ENCODE measurements at regions not wholly inside any gene's neighbourhood (a gene's known extent, or its start where the extent isn't known, plus 50 kb on each side); places are given as distances from the start of the nearest gene placed in this dataset.
"Not testable (repeated sequence)": the region's sequence is repeated elsewhere in the genome, so short reads cannot be mapped to it uniquely, and the experiment has no call there.

DNA sequence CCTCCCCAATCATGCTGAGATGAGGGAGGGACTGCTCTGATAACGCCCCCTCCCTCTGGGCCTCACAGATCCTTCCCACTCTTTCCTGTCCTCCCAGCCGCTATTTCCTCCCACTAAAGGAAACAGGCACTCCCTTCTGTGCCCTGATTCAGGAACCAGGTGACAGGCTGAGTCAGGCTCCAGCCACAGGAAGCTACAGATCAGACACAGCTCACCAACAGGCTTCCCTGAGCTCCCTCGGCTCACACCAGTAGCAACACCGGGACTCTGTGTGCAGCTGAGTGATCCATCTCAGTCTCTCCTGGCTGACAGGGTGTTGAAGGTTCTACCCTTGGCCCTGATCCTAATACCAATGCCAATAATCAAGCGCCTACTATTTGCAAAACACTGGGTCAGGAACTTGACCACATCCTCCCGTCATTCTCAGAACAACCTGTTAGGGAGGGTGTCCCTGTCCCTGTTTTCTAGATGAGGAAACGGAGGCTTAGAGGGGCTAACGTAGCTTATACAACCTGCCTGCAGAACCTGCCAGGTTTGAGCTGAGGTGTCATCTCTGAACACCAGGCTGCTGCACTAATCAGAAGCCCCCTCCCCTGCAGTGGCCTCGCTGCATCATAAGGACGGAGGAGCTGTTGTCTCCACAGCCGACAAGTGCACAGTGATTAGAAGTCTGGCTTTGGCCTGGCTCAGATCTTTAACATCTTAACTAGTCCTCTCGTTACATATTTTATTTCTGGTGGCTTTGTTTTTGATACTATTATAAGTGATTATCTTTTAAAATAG is 126.3 kb downstream of the LRRC37A3 start:
- not testable (repeated sequence) for H3K4me1 ChIP-seq (ENCODE audit: control insufficient read depth, insufficient read depth, low read length, poor library complexity, severe bottlenecking); DNase-seq; H3K27me3 ChIP-seq (replicated peaks; ENCODE audit: control insufficient read depth, insufficient read depth, low read length, poor library complexity, severe bottlenecking); H3K4me3 ChIP-seq (ENCODE audit: insufficient read depth, low read depth, low read length, poor library complexity, severe bottlenecking); H3K9me3 ChIP-seq (ENCODE audit: control insufficient read depth, low read length); H3K36me3 ChIP-seq (ENCODE audit: control insufficient read depth, insufficient read depth, low read length); H3K27ac ChIP-seq (ENCODE audit: insufficient read depth, low read length, poor library complexity, severe bottlenecking)

- H3K27me3 ChIP-seq (replicated peaks; ENCODE audit: control insufficient read depth, insufficient read depth, low read length, poor library complexity, severe bottlenecking); H3K36me3 ChIP-seq (ENCODE audit: control insufficient read depth, insufficient read depth, low read length); H3K27ac ChIP-seq (ENCODE audit: insufficient read depth, low read length, poor library complexity, severe bottlenecking); H3K4me1 ChIP-seq (ENCODE audit: control insufficient read depth, insufficient read depth, low read length, poor library complexity, severe bottlenecking); H3K4me3 ChIP-seq (ENCODE audit: insufficient read depth, low read depth, low read length, poor library complexity, severe bottlenecking); DNase-seq; H3K9me3 ChIP-seq (ENCODE audit: control insufficient read depth, low read length): not testable (repeated sequence)
These were observed 127.0 kb downstream of the LRRC37A3 start for GRCh38 chr17:64792276-64792675.

DNA sequence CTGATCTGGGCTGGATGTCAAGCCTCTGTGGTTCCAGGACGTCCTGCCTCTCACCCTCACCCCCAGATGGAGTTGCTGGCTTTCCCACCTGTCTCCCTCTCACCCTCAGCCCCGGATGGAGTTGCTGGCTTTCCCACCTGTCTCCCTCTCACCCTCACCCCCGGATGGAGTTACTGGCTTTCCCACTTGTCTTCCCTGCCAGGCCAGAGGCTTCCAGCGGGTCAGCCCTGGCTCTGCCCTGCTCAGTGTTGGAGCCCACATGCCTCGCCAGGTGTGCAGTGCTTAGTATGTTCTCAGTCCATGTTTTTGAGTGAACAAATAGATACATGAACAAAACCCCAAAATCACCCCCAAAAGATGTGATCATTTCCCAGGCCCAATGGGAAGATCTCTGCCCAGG is 127.6 kb downstream of the LRRC37A3 start:
- H3K27ac ChIP-seq (ENCODE audit: insufficient read depth, low read length, poor library complexity, severe bottlenecking); H3K4me3 ChIP-seq (ENCODE audit: insufficient read depth, low read depth, low read length, poor library complexity, severe bottlenecking): not testable (repeated sequence)

DNA sequence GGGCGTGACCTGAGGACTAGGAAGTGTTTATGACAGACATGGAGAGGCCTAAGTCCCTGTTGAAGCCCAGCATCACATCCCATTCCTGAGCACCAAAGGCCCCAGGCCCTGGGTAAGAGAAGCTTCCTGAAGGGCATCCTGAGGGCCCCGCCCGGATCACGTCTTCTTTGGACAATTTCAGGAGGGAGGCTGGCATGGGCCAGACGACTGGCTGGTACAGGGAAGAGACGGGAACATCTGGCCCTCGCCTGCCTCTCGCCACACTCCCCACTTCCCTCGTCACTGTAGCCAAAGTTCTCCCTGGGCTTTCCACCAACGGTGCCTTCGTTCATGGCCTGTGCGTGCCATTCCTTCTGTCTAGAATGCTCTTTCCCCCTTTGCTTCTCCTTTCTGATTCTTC is 128.1 kb downstream of the LRRC37A3 start:
- H3K27ac ChIP-seq (ENCODE audit: insufficient read depth, low read length, poor library complexity, severe bottlenecking); H3K4me3 ChIP-seq (ENCODE audit: insufficient read depth, low read depth, low read length, poor library complexity, severe bottlenecking); H3K36me3 ChIP-seq (ENCODE audit: control insufficient read depth, insufficient read depth, low read length); DNase-seq; H3K9me3 ChIP-seq (ENCODE audit: control insufficient read depth, low read length); H3K27me3 ChIP-seq (replicated peaks; ENCODE audit: control insufficient read depth, insufficient read depth, low read length, poor library complexity, severe bottlenecking); H3K4me1 ChIP-seq (ENCODE audit: control insufficient read depth, insufficient read depth, low read length, poor library complexity, severe bottlenecking): not testable (repeated sequence)

More for the DNA sequence above, 127.6 kb downstream of the LRRC37A3 start:
- H3K9me3 ChIP-seq (ENCODE audit: control insufficient read depth, low read length); H3K4me1 ChIP-seq (ENCODE audit: control insufficient read depth, insufficient read depth, low read length, poor library complexity, severe bottlenecking); H3K27me3 ChIP-seq (replicated peaks; ENCODE audit: control insufficient read depth, insufficient read depth, low read length, poor library complexity, severe bottlenecking); H3K36me3 ChIP-seq (ENCODE audit: control insufficient read depth, insufficient read depth, low read length); DNase-seq: not testable (repeated sequence)

DNA sequence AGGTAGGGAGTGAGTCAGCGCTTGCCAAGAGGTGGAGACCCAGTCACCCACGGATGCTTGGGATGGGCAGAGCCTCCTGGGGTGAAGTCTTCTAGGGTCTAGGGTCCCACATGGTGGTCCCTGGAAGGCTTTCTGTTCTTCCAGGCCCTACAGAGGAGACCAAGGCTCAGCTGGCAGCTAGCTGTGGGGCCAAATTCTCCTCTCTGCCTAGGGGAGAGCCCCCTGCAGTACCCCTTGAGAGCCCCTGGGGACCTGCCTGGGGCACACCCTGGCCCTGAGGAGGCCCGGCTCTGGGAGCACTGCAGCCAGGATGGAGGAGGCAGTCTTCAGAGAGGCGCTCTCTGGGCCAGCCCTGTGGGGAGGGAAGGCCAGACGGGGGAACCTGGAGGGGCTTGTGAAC is 128.6 kb upstream of the SMURF2 start:
- H3K36me3 ChIP-seq (ENCODE audit: control insufficient read depth, insufficient read depth, low read length) = peaks cover 11% of the 10 kb centered on the region
- H3K4me3 ChIP-seq (ENCODE audit: insufficient read depth, low read depth, low read length, poor library complexity, severe bottlenecking); H3K9me3 ChIP-seq (ENCODE audit: control insufficient read depth, low read length); H3K27ac ChIP-seq (ENCODE audit: insufficient read depth, low read length, poor library complexity, severe bottlenecking); DNase-seq; H3K4me1 ChIP-seq (ENCODE audit: control insufficient read depth, insufficient read depth, low read length, poor library complexity, severe bottlenecking); H3K27me3 ChIP-seq (replicated peaks; ENCODE audit: control insufficient read depth, insufficient read depth, low read length, poor library complexity, severe bottlenecking): not testable (repeated sequence)

- H3K4me3 ChIP-seq (ENCODE audit: insufficient read depth, low read depth, low read length, poor library complexity, severe bottlenecking); H3K9me3 ChIP-seq (ENCODE audit: control insufficient read depth, low read length); H3K27me3 ChIP-seq (replicated peaks; ENCODE audit: control insufficient read depth, insufficient read depth, low read length, poor library complexity, severe bottlenecking); H3K4me1 ChIP-seq (ENCODE audit: control insufficient read depth, insufficient read depth, low read length, poor library complexity, severe bottlenecking); H3K27ac ChIP-seq (ENCODE audit: insufficient read depth, low read length, poor library complexity, severe bottlenecking); DNase-seq: not testable (repeated sequence)
- H3K36me3 ChIP-seq (ENCODE audit: control insufficient read depth, insufficient read depth, low read length) = peaks cover 11% of the 10 kb centered on the region
These were observed 128.1 kb upstream of the SMURF2 start for GRCh38 chr17:64790193-64790592.

DNA sequence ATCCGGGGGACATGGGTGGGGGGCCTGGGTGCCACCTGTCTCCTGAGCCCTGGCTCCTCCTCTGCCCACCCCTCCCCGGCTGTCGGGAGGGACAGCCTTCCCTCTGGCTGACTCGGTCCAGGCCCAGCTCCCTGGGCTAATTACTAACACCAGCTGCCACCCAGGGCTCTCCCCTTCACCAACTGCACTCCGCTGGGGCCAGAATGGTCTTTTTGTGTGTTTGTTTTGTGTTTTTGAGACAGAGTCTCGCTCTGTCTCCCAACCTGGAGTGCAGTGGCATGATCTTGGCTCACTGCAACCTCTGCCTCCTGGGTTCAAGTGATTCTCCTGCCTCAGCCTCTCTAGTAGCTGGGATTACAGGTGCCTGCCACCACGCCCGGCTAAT is 126.9 kb upstream of the SMURF2 start:
- H3K4me3 ChIP-seq (ENCODE audit: insufficient read depth, low read depth, low read length, poor library complexity, severe bottlenecking); H3K27me3 ChIP-seq (replicated peaks; ENCODE audit: control insufficient read depth, insufficient read depth, low read length, poor library complexity, severe bottlenecking); DNase-seq; H3K27ac ChIP-seq (ENCODE audit: insufficient read depth, low read length, poor library complexity, severe bottlenecking); H3K9me3 ChIP-seq (ENCODE audit: control insufficient read depth, low read length); H3K4me1 ChIP-seq (ENCODE audit: control insufficient read depth, insufficient read depth, low read length, poor library complexity, severe bottlenecking): not testable (repeated sequence)
- H3K36me3 ChIP-seq (ENCODE audit: control insufficient read depth, insufficient read depth, low read length) = peaks cover 17% of the 10 kb centered on the region

GRCh38 chr17:64788286-64789060 is 126.4 kb upstream of the SMURF2 start:
- H3K36me3 ChIP-seq (ENCODE audit: control insufficient read depth, insufficient read depth, low read length) = peaks cover 19% of the 10 kb centered on the region
- H3K27ac ChIP-seq (ENCODE audit: insufficient read depth, low read length, poor library complexity, severe bottlenecking) = no peak overlapping the region
- no peak for DNase-seq

GRCh38 chr17:64787921-64788271 is 125.8 kb upstream of the SMURF2 start:
- no peak for DNase-seq
- Histone ChIP-seq H3K4me1 (ENCODE audit: control insufficient read depth, insufficient read depth, low read length, poor library complexity, severe bottlenecking) (no peaks in the 10 kb centered on the region), H3K36me3 (ENCODE audit: control insufficient read depth, insufficient read depth, low read length) (peaks cover 19% of the 10 kb centered on the region), H3K9me3 (ENCODE audit: control insufficient read depth, low read length) (no peaks in the 10 kb centered on the region), H3K27ac (ENCODE audit: insufficient read depth, low read length, poor library complexity, severe bottlenecking) (no peak overlapping the region), H3K27me3 (replicated peaks; ENCODE audit: control insufficient read depth, insufficient read depth, low read length, poor library complexity, severe bottlenecking) (no peaks in the 10 kb centered on the region), H3K4me3 (ENCODE audit: insufficient read depth, low read depth, low read length, poor library complexity, severe bottlenecking) (no peak overlapping the region)

More at GRCh38 chr17:64788286-64789060, 126.4 kb upstream of the SMURF2 start:
- H3K9me3 ChIP-seq (ENCODE audit: control insufficient read depth, low read length) = no peaks in the 10 kb centered on the region
- H3K4me1 ChIP-seq (ENCODE audit: control insufficient read depth, insufficient read depth, low read length, poor library complexity, severe bottlenecking) = no peaks in the 10 kb centered on the region
- H3K4me3 ChIP-seq (ENCODE audit: insufficient read depth, low read depth, low read length, poor library complexity, severe bottlenecking) = no peak overlapping the region
- H3K27me3 ChIP-seq (replicated peaks; ENCODE audit: control insufficient read depth, insufficient read depth, low read length, poor library complexity, severe bottlenecking) = no peaks in the 10 kb centered on the region

DNA sequence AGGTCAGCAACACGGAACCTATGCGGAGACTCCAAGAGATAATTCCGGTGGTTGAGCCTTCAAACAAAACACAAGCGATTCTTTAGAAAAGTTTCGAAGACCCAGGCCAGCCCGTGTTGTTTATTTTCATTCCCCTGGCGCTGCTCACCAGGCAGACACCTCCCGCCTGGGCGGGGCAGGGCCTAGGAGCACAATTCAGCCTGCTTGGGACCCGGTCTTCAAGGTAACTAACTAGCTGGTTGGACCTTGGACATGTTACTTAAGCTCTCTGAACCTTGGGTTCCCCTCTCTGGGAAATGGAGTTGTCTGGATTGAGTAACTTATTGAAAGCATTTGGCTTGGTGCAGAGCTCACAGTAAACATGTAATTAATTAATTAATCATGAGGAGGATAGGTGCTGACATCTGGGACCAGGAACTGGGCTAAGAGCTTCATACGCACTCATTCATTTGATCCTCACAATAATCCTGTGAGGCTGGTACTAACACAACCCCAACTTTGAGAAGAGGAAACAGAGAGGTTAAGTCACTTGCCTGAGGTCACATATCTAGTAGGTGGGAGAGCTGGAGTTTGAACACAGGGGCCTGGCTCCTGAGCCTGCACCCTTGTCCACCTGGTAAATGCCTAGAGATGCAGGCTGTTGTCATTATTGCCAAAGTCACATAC is 125.3 kb upstream of the SMURF2 start:
- H3K4me1 ChIP-seq (ENCODE audit: control insufficient read depth, insufficient read depth, low read length, poor library complexity, severe bottlenecking) = no peaks in the 10 kb centered on the region
- no peaks in the 10 kb centered on the region for H3K27me3 ChIP-seq (replicated peaks; ENCODE audit: control insufficient read depth, insufficient read depth, low read length, poor library complexity, severe bottlenecking)
- DNase-seq = no peak
- no peak overlapping the region for H3K27ac ChIP-seq (ENCODE audit: insufficient read depth, low read length, poor library complexity, severe bottlenecking)
- no peak overlapping the region for H3K4me3 ChIP-seq (ENCODE audit: insufficient read depth, low read depth, low read length, poor library complexity, severe bottlenecking)
- peaks cover 19% of the 10 kb centered on the region for H3K36me3 ChIP-seq (ENCODE audit: control insufficient read depth, insufficient read depth, low read length)
- H3K9me3 ChIP-seq (ENCODE audit: control insufficient read depth, low read length) = no peaks in the 10 kb centered on the region
